ENCODE measurements at regions not wholly inside any gene's neighbourhood (a gene's known extent, or its start where the extent isn't known, plus 50 kb on each side); places are given as distances from the start of the nearest gene placed in this dataset.

DNA sequence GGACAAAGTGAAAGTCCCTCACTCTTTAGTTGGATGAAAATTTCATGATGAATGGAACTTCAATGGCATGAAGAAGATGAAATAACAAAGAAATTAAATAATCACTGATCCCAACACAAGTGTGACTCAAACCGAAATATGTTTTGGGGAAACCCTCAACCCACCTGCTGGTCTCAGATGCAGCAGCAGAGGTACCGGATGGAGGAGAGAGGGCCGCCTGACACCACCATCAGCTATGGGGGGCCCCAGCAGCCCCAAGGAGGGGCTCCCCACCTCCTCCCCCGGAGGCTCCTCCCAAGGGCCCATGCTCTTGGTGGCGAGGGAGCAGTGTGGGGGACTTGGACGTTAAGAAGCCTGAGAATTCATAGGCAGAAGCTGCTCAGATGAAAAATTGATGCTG is 137.2 kb upstream of the ADARB2 start:
- TF ChIP-seq, protein P1, sequence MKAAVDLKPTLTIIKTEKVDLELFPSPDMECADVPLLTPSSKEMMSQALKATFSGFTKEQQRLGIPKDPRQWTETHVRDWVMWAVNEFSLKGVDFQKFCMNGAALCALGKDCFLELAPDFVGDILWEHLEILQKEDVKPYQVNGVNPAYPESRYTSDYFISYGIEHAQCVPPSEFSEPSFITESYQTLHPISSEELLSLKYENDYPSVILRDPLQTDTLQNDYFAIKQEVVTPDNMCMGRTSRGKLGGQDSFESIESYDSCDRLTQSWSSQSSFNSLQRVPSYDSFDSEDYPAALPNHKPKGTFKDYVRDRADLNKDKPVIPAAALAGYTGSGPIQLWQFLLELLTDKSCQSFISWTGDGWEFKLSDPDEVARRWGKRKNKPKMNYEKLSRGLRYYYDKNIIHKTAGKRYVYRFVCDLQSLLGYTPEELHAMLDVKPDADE (IDR thresholded peaks at IDR 0.05): no peak
- TF ChIP-seq EZH2 (IDR thresholded peaks at IDR 0.05; ENCODE audit: low read depth, unreplicated experiment) (no peak), CREB1 (CRISPR knock-in tag; IDR thresholded peaks at IDR 0.05; ENCODE audit: low read depth) (no peak), POLR2AphosphoS5 (IDR thresholded peaks at IDR 0.05; ENCODE audit: low read depth) (no peak), EZH2phosphoT487 (IDR thresholded peaks at IDR 0.05; ENCODE audit: unreplicated experiment) (no peak), ZNF114 (CRISPR knock-in tag; IDR thresholded peaks at IDR 0.05) (no peak), NANOG (IDR thresholded peaks at IDR 0.05; ENCODE audit: borderline replicate concordance) (no peak)
- TF ChIP-seq, protein P2, sequence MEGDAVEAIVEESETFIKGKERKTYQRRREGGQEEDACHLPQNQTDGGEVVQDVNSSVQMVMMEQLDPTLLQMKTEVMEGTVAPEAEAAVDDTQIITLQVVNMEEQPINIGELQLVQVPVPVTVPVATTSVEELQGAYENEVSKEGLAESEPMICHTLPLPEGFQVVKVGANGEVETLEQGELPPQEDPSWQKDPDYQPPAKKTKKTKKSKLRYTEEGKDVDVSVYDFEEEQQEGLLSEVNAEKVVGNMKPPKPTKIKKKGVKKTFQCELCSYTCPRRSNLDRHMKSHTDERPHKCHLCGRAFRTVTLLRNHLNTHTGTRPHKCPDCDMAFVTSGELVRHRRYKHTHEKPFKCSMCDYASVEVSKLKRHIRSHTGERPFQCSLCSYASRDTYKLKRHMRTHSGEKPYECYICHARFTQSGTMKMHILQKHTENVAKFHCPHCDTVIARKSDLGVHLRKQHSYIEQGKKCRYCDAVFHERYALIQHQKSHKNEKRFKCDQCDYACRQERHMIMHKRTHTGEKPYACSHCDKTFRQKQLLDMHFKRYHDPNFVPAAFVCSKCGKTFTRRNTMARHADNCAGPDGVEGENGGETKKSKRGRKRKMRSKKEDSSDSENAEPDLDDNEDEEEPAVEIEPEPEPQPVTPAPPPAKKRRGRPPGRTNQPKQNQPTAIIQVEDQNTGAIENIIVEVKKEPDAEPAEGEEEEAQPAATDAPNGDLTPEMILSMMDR (conservative IDR thresholded peaks at IDR 0.05; ENCODE audit: low read depth in 2 of 2): no peak
- TF ChIP-seq, protein P3, sequence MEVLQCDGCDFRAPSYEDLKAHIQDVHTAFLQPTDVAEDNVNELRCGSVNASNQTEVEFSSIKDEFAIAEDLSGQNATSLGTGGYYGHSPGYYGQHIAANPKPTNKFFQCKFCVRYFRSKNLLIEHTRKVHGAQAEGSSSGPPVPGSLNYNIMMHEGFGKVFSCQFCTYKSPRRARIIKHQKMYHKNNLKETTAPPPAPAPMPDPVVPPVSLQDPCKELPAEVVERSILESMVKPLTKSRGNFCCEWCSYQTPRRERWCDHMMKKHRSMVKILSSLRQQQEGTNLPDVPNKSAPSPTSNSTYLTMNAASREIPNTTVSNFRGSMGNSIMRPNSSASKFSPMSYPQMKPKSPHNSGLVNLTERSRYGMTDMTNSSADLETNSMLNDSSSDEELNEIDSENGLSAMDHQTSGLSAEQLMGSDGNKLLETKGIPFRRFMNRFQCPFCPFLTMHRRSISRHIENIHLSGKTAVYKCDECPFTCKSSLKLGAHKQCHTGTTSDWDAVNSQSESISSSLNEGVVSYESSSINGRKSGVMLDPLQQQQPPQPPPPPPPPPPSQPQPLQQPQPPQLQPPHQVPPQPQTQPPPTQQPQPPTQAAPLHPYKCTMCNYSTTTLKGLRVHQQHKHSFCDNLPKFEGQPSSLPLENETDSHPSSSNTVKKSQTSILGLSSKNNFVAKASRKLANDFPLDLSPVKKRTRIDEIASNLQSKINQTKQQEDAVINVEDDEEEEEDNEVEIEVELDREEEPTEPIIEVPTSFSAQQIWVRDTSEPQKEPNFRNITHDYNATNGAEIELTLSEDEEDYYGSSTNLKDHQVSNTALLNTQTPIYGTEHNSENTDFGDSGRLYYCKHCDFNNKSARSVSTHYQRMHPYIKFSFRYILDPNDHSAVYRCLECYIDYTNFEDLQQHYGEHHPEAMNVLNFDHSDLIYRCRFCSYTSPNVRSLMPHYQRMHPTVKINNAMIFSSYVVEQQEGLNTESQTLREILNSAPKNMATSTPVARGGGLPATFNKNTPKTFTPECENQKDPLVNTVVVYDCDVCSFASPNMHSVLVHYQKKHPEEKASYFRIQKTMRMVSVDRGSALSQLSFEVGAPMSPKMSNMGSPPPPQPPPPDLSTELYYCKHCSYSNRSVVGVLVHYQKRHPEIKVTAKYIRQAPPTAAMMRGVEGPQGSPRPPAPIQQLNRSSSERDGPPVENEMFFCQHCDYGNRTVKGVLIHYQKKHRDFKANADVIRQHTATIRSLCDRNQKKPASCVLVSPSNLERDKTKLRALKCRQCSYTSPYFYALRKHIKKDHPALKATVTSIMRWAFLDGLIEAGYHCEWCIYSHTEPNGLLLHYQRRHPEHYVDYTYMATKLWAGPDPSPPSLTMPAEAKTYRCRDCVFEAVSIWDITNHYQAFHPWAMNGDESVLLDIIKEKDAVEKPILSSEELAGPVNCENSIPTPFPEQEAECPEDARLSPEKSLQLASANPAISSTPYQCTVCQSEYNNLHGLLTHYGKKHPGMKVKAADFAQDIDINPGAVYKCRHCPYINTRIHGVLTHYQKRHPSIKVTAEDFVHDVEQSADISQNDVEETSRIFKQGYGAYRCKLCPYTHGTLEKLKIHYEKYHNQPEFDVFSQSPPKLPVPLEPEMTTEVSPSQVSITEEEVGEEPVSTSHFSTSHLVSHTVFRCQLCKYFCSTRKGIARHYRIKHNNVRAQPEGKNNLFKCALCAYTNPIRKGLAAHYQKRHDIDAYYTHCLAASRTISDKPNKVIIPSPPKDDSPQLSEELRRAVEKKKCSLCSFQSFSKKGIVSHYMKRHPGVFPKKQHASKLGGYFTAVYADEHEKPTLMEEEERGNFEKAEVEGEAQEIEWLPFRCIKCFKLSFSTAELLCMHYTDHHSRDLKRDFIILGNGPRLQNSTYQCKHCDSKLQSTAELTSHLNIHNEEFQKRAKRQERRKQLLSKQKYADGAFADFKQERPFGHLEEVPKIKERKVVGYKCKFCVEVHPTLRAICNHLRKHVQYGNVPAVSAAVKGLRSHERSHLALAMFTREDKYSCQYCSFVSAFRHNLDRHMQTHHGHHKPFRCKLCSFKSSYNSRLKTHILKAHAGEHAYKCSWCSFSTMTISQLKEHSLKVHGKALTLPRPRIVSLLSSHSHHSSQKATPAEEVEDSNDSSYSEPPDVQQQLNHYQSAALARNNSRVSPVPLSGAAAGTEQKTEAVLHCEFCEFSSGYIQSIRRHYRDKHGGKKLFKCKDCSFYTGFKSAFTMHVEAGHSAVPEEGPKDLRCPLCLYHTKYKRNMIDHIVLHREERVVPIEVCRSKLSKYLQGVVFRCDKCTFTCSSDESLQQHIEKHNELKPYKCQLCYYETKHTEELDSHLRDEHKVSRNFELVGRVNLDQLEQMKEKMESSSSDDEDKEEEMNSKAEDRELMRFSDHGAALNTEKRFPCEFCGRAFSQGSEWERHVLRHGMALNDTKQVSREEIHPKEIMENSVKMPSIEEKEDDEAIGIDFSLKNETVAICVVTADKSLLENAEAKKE (CRISPR knock-in tag; IDR thresholded peaks at IDR 0.05): no peak
- TF ChIP-seq, protein P4, sequence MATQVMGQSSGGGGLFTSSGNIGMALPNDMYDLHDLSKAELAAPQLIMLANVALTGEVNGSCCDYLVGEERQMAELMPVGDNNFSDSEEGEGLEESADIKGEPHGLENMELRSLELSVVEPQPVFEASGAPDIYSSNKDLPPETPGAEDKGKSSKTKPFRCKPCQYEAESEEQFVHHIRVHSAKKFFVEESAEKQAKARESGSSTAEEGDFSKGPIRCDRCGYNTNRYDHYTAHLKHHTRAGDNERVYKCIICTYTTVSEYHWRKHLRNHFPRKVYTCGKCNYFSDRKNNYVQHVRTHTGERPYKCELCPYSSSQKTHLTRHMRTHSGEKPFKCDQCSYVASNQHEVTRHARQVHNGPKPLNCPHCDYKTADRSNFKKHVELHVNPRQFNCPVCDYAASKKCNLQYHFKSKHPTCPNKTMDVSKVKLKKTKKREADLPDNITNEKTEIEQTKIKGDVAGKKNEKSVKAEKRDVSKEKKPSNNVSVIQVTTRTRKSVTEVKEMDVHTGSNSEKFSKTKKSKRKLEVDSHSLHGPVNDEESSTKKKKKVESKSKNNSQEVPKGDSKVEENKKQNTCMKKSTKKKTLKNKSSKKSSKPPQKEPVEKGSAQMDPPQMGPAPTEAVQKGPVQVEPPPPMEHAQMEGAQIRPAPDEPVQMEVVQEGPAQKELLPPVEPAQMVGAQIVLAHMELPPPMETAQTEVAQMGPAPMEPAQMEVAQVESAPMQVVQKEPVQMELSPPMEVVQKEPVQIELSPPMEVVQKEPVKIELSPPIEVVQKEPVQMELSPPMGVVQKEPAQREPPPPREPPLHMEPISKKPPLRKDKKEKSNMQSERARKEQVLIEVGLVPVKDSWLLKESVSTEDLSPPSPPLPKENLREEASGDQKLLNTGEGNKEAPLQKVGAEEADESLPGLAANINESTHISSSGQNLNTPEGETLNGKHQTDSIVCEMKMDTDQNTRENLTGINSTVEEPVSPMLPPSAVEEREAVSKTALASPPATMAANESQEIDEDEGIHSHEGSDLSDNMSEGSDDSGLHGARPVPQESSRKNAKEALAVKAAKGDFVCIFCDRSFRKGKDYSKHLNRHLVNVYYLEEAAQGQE (IDR thresholded peaks at IDR 0.05; ENCODE audit: unreplicated experiment): no peak
